ENCODE measurements at regions not wholly inside any gene's neighbourhood (a gene's known extent, or its start where the extent isn't known, plus 50 kb on each side); places are given as distances from the start of the nearest gene placed in this dataset.
A peak's percentile ranks its signal among the peaks of the same experiment; 100 is the strongest.

- TF ChIP-seq YY1 (IDR thresholded peaks at IDR 0.05; ENCODE audit: insufficient read depth, insufficient read length) (no peak), SUZ12 (IDR thresholded peaks at IDR 0.05; ENCODE audit: extremely low read depth, insufficient read depth, insufficient read length) (no peak), ZNF274 (IDR thresholded peaks at IDR 0.05; ENCODE audit: low read depth, low read length) (no peak)
- no peak for DNase-seq (ENCODE audit: low read depth, low spot score)
- H3K27me3 ChIP-seq (ENCODE audit: insufficient read depth, insufficient read length): no peaks in the 10 kb centered on the region
- H3K9ac ChIP-seq (ENCODE audit: insufficient read length, low read depth): no peak overlapping the region
- no peaks in the 10 kb centered on the region for H3K9me3 ChIP-seq (ENCODE audit: insufficient read depth, low read length)
- H3K4me1 ChIP-seq (ENCODE audit: insufficient read depth, insufficient read length): peaks cover 5% of the 10 kb centered on the region
- no peaks in the 10 kb centered on the region for H3K36me3 ChIP-seq (ENCODE audit: insufficient read depth, insufficient read length, low read length)
- no peak overlapping the region for H3K4me3 ChIP-seq (ENCODE audit: insufficient read length, low read depth)
These were observed 95.7 kb upstream of the C3orf80 start for GRCh38 chr3:160129459-160130061.

GRCh38 chr3:160130071-160130470, 95.2 kb upstream of the C3orf80 start:
- no peak overlapping the region for H3K4me3 ChIP-seq (ENCODE audit: insufficient read length, low read depth)
- no peaks in the 10 kb centered on the region for H3K36me3 ChIP-seq (ENCODE audit: insufficient read depth, insufficient read length, low read length)
- no peaks in the 10 kb centered on the region for H3K27me3 ChIP-seq (ENCODE audit: insufficient read depth, insufficient read length)
- H3K4me1 ChIP-seq (ENCODE audit: insufficient read depth, insufficient read length): peaks cover 5% of the 10 kb centered on the region
- H3K9ac ChIP-seq (ENCODE audit: insufficient read length, low read depth): no peak overlapping the region
- TF ChIP-seq YY1 (IDR thresholded peaks at IDR 0.05; ENCODE audit: insufficient read depth, insufficient read length) (no peak), SUZ12 (IDR thresholded peaks at IDR 0.05; ENCODE audit: extremely low read depth, insufficient read depth, insufficient read length) (no peak), ZNF274 (IDR thresholded peaks at IDR 0.05; ENCODE audit: low read depth, low read length) (no peak)
- H3K9me3 ChIP-seq (ENCODE audit: insufficient read depth, low read length): no peaks in the 10 kb centered on the region
- no peak for DNase-seq (ENCODE audit: low read depth, low spot score)

GRCh38 chr3:160130950-160131349, 94.3 kb upstream of the C3orf80 start:
- Histone ChIP-seq H3K4me3 (ENCODE audit: insufficient read length, low read depth) (no peak overlapping the region), H3K36me3 (ENCODE audit: insufficient read depth, insufficient read length, low read length) (no peaks in the 10 kb centered on the region), H3K9me3 (ENCODE audit: insufficient read depth, low read length) (no peaks in the 10 kb centered on the region), H3K4me1 (ENCODE audit: insufficient read depth, insufficient read length) (peaks cover 5% of the 10 kb centered on the region), H3K27me3 (ENCODE audit: insufficient read depth, insufficient read length) (no peaks in the 10 kb centered on the region), H3K9ac (ENCODE audit: insufficient read length, low read depth) (no peak overlapping the region)
- no peak for DNase-seq (ENCODE audit: low read depth, low spot score)
- TF ChIP-seq ZNF274 (IDR thresholded peaks at IDR 0.05; ENCODE audit: low read depth, low read length) (no peak), YY1 (IDR thresholded peaks at IDR 0.05; ENCODE audit: insufficient read depth, insufficient read length) (no peak), SUZ12 (IDR thresholded peaks at IDR 0.05; ENCODE audit: extremely low read depth, insufficient read depth, insufficient read length) (no peak)

- Histone ChIP-seq H3K27me3 (ENCODE audit: insufficient read depth, insufficient read length) (no peaks in the 10 kb centered on the region), H3K4me1 (ENCODE audit: insufficient read depth, insufficient read length) (peaks cover 5% of the 10 kb centered on the region), H3K9me3 (ENCODE audit: insufficient read depth, low read length) (no peaks in the 10 kb centered on the region), H3K9ac (ENCODE audit: insufficient read length, low read depth) (no peak overlapping the region), H3K36me3 (ENCODE audit: insufficient read depth, insufficient read length, low read length) (no peaks in the 10 kb centered on the region), H3K4me3 (ENCODE audit: insufficient read length, low read depth) (no peak overlapping the region)
- TF ChIP-seq ZNF274 (IDR thresholded peaks at IDR 0.05; ENCODE audit: low read depth, low read length) (no peak), YY1 (IDR thresholded peaks at IDR 0.05; ENCODE audit: insufficient read depth, insufficient read length) (no peak), SUZ12 (IDR thresholded peaks at IDR 0.05; ENCODE audit: extremely low read depth, insufficient read depth, insufficient read length) (no peak)
- no peak for DNase-seq (ENCODE audit: low read depth, low spot score)
These were observed 93.0 kb upstream of the C3orf80 start for GRCh38 chr3:160132226-160132625.

- H3K4me3 ChIP-seq (ENCODE audit: insufficient read length, low read depth): no peak overlapping the region
- no peak overlapping the region for H3K9ac ChIP-seq (ENCODE audit: insufficient read length, low read depth)
- TF ChIP-seq YY1 (IDR thresholded peaks at IDR 0.05; ENCODE audit: insufficient read depth, insufficient read length) (no peak), ZNF274 (IDR thresholded peaks at IDR 0.05; ENCODE audit: low read depth, low read length) (no peak), SUZ12 (IDR thresholded peaks at IDR 0.05; ENCODE audit: extremely low read depth, insufficient read depth, insufficient read length) (no peak)
- no peaks in the 10 kb centered on the region for H3K9me3 ChIP-seq (ENCODE audit: insufficient read depth, low read length)
- H3K27me3 ChIP-seq (ENCODE audit: insufficient read depth, insufficient read length): no peaks in the 10 kb centered on the region
- peaks cover 5% of the 10 kb centered on the region for H3K4me1 ChIP-seq (ENCODE audit: insufficient read depth, insufficient read length)
- peak; percentile 5 for DNase-seq (ENCODE audit: low read depth, low spot score)
- no peaks in the 10 kb centered on the region for H3K36me3 ChIP-seq (ENCODE audit: insufficient read depth, insufficient read length, low read length)
These were observed 91.5 kb upstream of the C3orf80 start for GRCh38 chr3:160133757-160134156.

DNA sequence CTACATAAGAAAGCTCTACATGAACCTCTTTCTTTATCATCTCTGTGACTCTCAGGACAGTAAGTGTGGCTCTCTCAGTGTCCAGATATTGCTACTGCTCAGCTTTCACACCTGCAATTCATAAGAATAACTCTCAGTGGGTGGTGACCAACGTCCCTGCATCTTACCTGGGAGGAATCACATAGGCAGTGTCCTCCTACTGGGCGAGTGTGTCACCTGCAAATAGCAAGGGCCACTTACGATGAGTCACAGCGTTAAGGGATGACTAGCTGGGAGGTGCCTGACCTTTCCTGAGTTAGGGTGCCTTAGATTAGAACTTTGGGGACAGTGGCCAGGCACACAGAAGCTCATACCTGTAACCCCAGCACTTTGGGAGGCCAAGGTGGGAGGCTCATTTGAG, 90.8 kb upstream of the C3orf80 start:
- Histone ChIP-seq H3K27me3 (ENCODE audit: insufficient read depth, insufficient read length) (no peaks in the 10 kb centered on the region), H3K9ac (ENCODE audit: insufficient read length, low read depth) (no peak overlapping the region), H3K4me3 (ENCODE audit: insufficient read length, low read depth) (no peak overlapping the region), H3K36me3 (ENCODE audit: insufficient read depth, insufficient read length, low read length) (no peaks in the 10 kb centered on the region), H3K4me1 (ENCODE audit: insufficient read depth, insufficient read length) (peaks cover 5% of the 10 kb centered on the region), H3K9me3 (ENCODE audit: insufficient read depth, low read length) (no peaks in the 10 kb centered on the region)
- TF ChIP-seq YY1 (IDR thresholded peaks at IDR 0.05; ENCODE audit: insufficient read depth, insufficient read length) (no peak), ZNF274 (IDR thresholded peaks at IDR 0.05; ENCODE audit: low read depth, low read length) (no peak), SUZ12 (IDR thresholded peaks at IDR 0.05; ENCODE audit: extremely low read depth, insufficient read depth, insufficient read length) (no peak)
- no peak for DNase-seq (ENCODE audit: low read depth, low spot score)

- H3K9me3 ChIP-seq (ENCODE audit: insufficient read depth, low read length): no peaks in the 10 kb centered on the region
- TF ChIP-seq YY1 (IDR thresholded peaks at IDR 0.05; ENCODE audit: insufficient read depth, insufficient read length): no peak
- TF ChIP-seq ZNF274 (IDR thresholded peaks at IDR 0.05; ENCODE audit: low read depth, low read length): no peak
- no peak for TF ChIP-seq SUZ12 (IDR thresholded peaks at IDR 0.05; ENCODE audit: extremely low read depth, insufficient read depth, insufficient read length)
- H3K36me3 ChIP-seq (ENCODE audit: insufficient read depth, insufficient read length, low read length): no peaks in the 10 kb centered on the region
- H3K27me3 ChIP-seq (ENCODE audit: insufficient read depth, insufficient read length): no peaks in the 10 kb centered on the region
- H3K4me1 ChIP-seq (ENCODE audit: insufficient read depth, insufficient read length): peaks cover 5% of the 10 kb centered on the region
- DNase-seq (ENCODE audit: low read depth, low spot score): no peak
- H3K4me3 ChIP-seq (ENCODE audit: insufficient read length, low read depth): no peak overlapping the region
- no peak overlapping the region for H3K9ac ChIP-seq (ENCODE audit: insufficient read length, low read depth)
These were observed 90.3 kb upstream of the C3orf80 start for GRCh38 chr3:160134964-160135363.

Measured in NT2/D1 (cell line).